Gastrocnemius medialis (tissue), 4 donors: ENCODE measurements at regions not wholly inside any gene's neighbourhood (a gene's known extent, or its start where the extent isn't known, plus 50 kb on each side); places are given as distances from the start of the nearest gene placed in this dataset.

Experiments used
- ATAC-seq, 2 donors: fragments of 150-250 bp; one replicate each; pipeline ENCODE4 v1.9.1; 2016
- DNase-seq, 2 donors: peaks; one replicate each; pipeline ENCODE4 v3.0.0-alpha.2; 2019
- H3K27ac ChIP-seq, 4 donors: fragments of 200-600 bp; sonication (generic); 1 replicate in 1 of 4; 2 replicates in 3 of 4; pipeline ENCODE4 v1.5.1; 2016 to 2018; ENCODE audit warnings: mild to moderate bottlenecking in 2 of 4, moderate library complexity in 1 of 4
- H3K27me3 ChIP-seq, 3 donors: fragments of 200-600 bp; sonication (generic) in 2 of 3; 1 replicate in 1 of 3; 2 replicates in 2 of 3; pipeline versions ENCODE4 v1.5.1 to v1.6.0; 2016 to 2019; ENCODE audit warnings: mild to moderate bottlenecking in 1 of 3, moderate library complexity in 1 of 3
- H3K36me3 ChIP-seq, 2 donors: fragments of 200-600 bp; sonication (generic) in 1 of 2; one replicate each; pipeline ENCODE4 v1.5.1; 2017 to 2018
- H3K4me1 ChIP-seq, 2 donors: fragments of 200-600 bp; sonication (generic) in 1 of 2; one replicate each; pipeline ENCODE4 v1.5.1; 2016 to 2017; ENCODE audit warnings: mild to moderate bottlenecking in 2 of 2
- H3K4me3 ChIP-seq, 4 donors: fragments of 200-600 bp; sonication (generic) in 3 of 4; 1 replicate in 1 of 4; 2 replicates in 3 of 4; pipeline ENCODE4 v1.5.1; 2016 to 2019; ENCODE audit warnings: mild to moderate bottlenecking in 2 of 4
- H3K9me3 ChIP-seq, 3 donors: fragments of 200-600 bp; sonication (generic) in 2 of 3; 1 replicate in 1 of 3; 2 replicates in 2 of 3; pipeline ENCODE4 v1.5.1; 2016 to 2019
- POLR2A ChIP-seq, 2 donors: fragments of 450-650 bp; IDR thresholded peaks; one replicate each; pipeline ENCODE4 v1.6.1; 2017; ENCODE audit warnings: antibody characterized with exemption in 2 of 2, mild to moderate bottlenecking in 2 of 2, moderate library complexity in 2 of 2
- in situ Hi-C, 4 donors: fragments of 200-750 bp; cut with MboI; loops; one replicate each; pipeline versions ENCODE4 v1.15.0 to v1.8.0; 2017; ENCODE audit warnings: low sequenced_read_pairs in 4 of 4
- intact Hi-C: fragments of 100-400 bp; cut with DNase I; formaldehyde crosslinking; loops from one replicate; pipeline ENCODE4 v1.15.1; 2023; ENCODE audit warnings: low total_unique reads
- TF ChIP-seq, protein P1 (sequence below), 5 experiments: fragments of 450-650 bp in 3 of 5; fragments of 200-600 bp in 2 of 5; sonication (generic) in 2 of 5; IDR thresholded peaks in 4 of 5; conservative IDR thresholded peaks in 1 of 5; 1 replicate in 4 of 5; 2 replicates in 1 of 5; pipeline ENCODE4 v1.5.1; 2016 to 2019; ENCODE audit warnings: antibody characterized with exemption in 5 of 5, mild to moderate bottlenecking in 3 of 5, moderate library complexity in 3 of 5

DNA sequence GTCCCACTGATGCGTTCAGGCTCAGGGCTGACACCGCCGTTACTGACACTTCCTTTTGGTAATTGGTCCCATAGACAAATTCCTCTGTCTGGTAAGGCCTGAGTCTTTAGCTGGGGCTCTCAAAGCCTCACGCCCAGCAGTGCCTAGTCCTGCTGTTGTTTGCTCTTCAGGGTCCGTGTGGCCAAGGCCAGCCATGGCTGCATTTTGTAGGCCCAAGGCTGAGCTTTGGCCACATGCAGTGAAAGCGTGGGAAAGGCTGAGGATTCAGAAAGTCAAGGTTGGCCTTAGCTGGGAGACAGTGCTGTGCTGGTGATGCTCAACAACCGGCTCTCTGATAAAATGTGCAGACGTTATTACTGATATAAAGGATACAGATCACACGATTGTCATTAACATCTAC lies 63.5 kb upstream of the C1orf174 start:
- Histone ChIP-seq H3K4me1 (no peaks in the 10 kb centered on the region), H3K36me3 (no peaks in the 10 kb centered on the region), H3K9me3 (no peaks in the 10 kb centered on the region), H3K27ac (no peak overlapping the region), H3K4me3 (no peak overlapping the region), H3K27me3 (no peaks in the 10 kb centered on the region)
- intact Hi-C loops = no loop called here
- in situ Hi-C loops = no loop called here
- no peak for DNase-seq
- TF ChIP-seq, protein P1, sequence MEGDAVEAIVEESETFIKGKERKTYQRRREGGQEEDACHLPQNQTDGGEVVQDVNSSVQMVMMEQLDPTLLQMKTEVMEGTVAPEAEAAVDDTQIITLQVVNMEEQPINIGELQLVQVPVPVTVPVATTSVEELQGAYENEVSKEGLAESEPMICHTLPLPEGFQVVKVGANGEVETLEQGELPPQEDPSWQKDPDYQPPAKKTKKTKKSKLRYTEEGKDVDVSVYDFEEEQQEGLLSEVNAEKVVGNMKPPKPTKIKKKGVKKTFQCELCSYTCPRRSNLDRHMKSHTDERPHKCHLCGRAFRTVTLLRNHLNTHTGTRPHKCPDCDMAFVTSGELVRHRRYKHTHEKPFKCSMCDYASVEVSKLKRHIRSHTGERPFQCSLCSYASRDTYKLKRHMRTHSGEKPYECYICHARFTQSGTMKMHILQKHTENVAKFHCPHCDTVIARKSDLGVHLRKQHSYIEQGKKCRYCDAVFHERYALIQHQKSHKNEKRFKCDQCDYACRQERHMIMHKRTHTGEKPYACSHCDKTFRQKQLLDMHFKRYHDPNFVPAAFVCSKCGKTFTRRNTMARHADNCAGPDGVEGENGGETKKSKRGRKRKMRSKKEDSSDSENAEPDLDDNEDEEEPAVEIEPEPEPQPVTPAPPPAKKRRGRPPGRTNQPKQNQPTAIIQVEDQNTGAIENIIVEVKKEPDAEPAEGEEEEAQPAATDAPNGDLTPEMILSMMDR (IDR thresholded peaks at IDR 0.05 in 4 of 5, conservative IDR thresholded peaks at IDR 0.05 in 1 of 5) = no peak
- no peak for TF ChIP-seq POLR2A (IDR thresholded peaks at IDR 0.05)
- no peak for ATAC-seq

DNA sequence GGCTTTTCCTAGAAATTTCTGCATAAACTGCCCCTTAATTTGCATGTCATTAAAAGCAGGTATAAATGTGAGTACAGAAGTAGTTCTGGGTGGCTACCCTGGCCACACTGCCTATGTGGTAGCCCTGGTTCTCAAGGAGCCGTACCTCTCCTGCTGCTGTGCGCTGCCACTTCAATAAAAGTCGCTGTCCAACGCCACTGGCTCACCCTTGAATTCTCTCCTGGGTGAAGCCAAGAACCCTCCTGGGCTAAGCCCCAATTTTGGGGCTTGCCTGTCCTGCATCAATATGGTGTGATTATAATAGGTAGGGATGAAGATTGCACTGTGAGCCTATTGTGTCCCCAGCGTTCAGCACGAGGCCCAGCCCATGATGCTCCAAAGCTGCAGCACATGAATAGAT lies 65.6 kb upstream of the C1orf174 start:
- Histone ChIP-seq H3K27me3 (peaks cover 0 to 6% (median 0%) of the 10 kb centered on the region in 3 donors), H3K36me3 (no peaks in the 10 kb centered on the region), H3K9me3 (no peaks in the 10 kb centered on the region), H3K4me3 (no peak overlapping the region), H3K27ac (no peak overlapping the region), H3K4me1 (no peaks in the 10 kb centered on the region)
- intact Hi-C loops = no loop called here
- ATAC-seq = no peak
- in situ Hi-C loops = no loop called here
- no peak for DNase-seq
- TF ChIP-seq, protein P1 (IDR thresholded peaks at IDR 0.05 in 4 of 5, conservative IDR thresholded peaks at IDR 0.05 in 1 of 5) = no peak
- no peak for TF ChIP-seq POLR2A (IDR thresholded peaks at IDR 0.05)

DNA sequence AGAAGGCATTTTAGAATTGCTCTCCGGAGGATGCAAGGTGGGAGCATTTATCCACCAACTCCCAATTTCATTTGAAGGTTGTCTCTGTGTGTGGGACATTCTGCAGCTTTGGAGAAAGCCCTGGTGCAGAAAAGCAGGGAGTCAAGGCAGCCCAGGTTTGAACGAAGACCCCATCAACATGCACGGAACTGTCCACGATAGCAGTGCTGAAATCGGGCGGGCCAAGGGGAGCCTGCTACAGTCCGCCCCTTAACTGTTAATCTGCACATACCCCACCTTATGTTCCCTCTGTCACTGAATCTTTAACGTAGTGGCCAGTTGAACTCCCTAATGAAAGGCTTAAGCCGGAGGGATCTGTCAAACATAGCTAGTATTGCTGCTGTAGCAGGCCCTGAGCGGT lies 68.8 kb upstream of the C1orf174 start:
- in situ Hi-C loops = no loop called here
- intact Hi-C loops = no loop called here
- ATAC-seq (no peak), DNase-seq (no peak)
- no peak overlapping the region for H3K27ac ChIP-seq
- no peaks in the 10 kb centered on the region for H3K36me3 ChIP-seq
- peaks cover 0 to 6% (median 3%) of the 10 kb centered on the region in 3 donors for H3K27me3 ChIP-seq
- no peaks in the 10 kb centered on the region for H3K4me1 ChIP-seq
- H3K4me3 ChIP-seq = no peak overlapping the region
- TF ChIP-seq, protein P1 (IDR thresholded peaks at IDR 0.05 in 4 of 5, conservative IDR thresholded peaks at IDR 0.05 in 1 of 5) = no peak
- TF ChIP-seq POLR2A (IDR thresholded peaks at IDR 0.05) = no peak
- H3K9me3 ChIP-seq = no peaks in the 10 kb centered on the region

DNA sequence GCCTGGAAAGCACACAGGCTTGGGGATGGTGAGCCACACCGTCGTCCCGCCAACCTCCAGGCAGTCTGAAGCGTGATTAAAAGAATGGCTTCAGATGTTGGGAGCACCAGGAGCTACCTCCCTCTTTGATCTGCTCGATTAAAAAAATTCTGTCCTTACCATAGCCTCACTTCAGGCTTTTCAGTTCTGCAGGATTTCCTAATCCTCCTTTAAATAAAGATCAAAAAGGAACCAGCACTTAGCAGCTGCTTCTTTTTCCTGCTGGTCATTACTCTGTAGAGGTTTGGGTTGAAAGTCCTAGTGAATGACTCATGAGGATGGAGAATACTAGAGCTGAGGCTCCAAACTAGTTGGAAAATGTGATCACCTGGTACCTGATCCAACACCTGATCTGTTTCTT lies 71.9 kb upstream of the C1orf174 start:
- in situ Hi-C loops = no loop called here
- Histone ChIP-seq H3K36me3 (no peaks in the 10 kb centered on the region), H3K27ac (no peak overlapping the region), H3K4me3 (no peak overlapping the region), H3K9me3 (no peaks in the 10 kb centered on the region), H3K4me1 (no peaks in the 10 kb centered on the region), H3K27me3 (peaks cover 0 to 6% (median 3%) of the 10 kb centered on the region in 3 donors)
- DNase-seq = no peak
- TF ChIP-seq, protein P1 (IDR thresholded peaks at IDR 0.05 in 4 of 5, conservative IDR thresholded peaks at IDR 0.05 in 1 of 5) = no peak
- no peak for TF ChIP-seq POLR2A (IDR thresholded peaks at IDR 0.05)
- intact Hi-C loops = no loop called here
- no peak for ATAC-seq

DNA sequence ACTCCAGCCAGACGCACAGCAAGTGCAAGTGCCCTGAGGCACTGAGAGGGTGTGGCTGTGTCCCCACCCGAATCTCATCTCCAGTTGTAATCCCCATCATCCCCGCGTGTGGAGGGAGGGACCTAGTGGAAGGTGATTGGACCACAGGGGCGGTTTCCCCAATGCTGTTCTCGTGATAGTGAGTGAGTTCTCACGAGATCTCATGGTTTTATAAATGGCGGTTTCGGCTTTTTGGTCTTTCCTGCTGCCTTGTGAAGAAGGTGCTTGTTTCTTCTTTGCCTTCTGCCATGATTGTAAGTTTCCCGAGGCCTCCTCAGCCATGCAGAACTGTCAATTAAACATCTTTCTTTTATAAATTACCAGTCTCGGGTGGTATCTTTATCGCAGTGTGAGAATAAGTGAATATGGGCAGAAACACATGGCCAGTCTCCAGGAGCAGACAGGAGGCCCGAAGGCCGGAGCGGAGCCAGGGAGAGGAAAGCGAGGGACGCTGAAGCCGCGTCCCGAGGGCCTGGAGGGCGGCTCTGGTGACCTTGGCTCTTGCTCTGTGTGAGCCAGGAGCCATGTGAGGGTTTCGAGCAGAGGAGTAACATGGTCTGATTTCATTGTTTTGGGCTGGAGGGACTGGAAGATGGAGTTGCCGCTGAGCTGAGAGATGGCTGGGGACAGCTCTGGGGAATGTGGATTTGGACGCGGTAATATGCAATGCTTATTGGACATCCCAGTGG lies 76.0 kb upstream of the C1orf174 start:
- Histone ChIP-seq H3K27me3 (peaks cover 0 to 3% (median 3%) of the 10 kb centered on the region in 3 donors), H3K9me3 (no peaks in the 10 kb centered on the region), H3K27ac (no peak overlapping the region), H3K4me1 (no peaks in the 10 kb centered on the region), H3K4me3 (no peak overlapping the region), H3K36me3 (no peaks in the 10 kb centered on the region)
- no peak for DNase-seq
- no peak for TF ChIP-seq POLR2A (IDR thresholded peaks at IDR 0.05)
- TF ChIP-seq, protein P1 (IDR thresholded peaks at IDR 0.05 in 4 of 5, conservative IDR thresholded peaks at IDR 0.05 in 1 of 5) = no peak
- in situ Hi-C loops = no loop called here
- no peak for ATAC-seq
- intact Hi-C loops = no loop called here
